Left colon (tissue), 2 donors: ENCODE measurements at regions not wholly inside any gene's neighbourhood (a gene's known extent, or its start where the extent isn't known, plus 50 kb on each side); places are given as distances from the start of the nearest gene placed in this dataset.
A peak's percentile ranks its signal among the peaks of the same experiment; 100 is the strongest.

Experiments used
- ATAC-seq: fragments of 200-7000 bp; cut with Tn5 transposase; one replicate; pipeline ENCODE4 v1.9.1; 2020; ENCODE audit warnings: mild to moderate bottlenecking, moderate library complexity
- DNase-seq, 2 donors: peaks; one replicate each; pipeline ENCODE4 v3.0.0-alpha.2; 2020
- intact Hi-C, 2 donors: fragments of 100-400 bp; cut with DNase I in 1 of 2; cut with micrococcal nuclease in 1 of 2; formaldehyde crosslinking; loops; one replicate each; pipeline versions ENCODE4 v1.11.2 to v1.14.0; 2022; cut with DNase I, micrococcal nuclease
- donor health status: DM: no; HTN: no; CAD: no.
- donor health status: DM: yes; HTN: yes; CAD: no.

DNA sequence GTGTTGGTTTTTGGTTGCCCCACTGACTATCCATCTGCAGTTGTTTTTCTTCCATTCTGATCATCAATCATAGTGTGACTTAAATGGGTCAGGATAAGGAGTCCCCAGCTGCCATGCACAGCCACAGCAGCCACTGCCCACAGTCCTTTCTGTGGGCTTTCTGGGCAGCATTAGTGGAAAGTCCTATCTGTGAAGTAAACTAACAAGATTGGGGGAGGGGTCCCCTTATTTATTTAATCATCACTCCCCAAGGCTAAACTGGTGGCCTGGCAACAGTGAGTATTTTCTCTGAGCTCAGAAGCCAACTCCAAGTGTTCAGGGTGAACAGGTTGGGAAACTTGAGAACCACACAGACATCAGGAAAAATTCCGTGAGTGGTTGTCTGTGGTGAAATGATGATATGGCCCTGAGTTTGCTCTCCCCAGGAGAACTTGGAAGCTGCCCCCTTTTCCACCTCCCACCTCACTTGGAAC lies 145.0 kb downstream of the CCDC34 start:
- ATAC-seq: no peak

GRCh38 chr11:27217496-27217895 lies 145.5 kb downstream of the CCDC34 start:
- intact Hi-C loops: no loop called here

More for the DNA sequence above, 145.0 kb downstream of the CCDC34 start:
- intact Hi-C loops: no loop called here
- DNase-seq: no peak

DNA sequence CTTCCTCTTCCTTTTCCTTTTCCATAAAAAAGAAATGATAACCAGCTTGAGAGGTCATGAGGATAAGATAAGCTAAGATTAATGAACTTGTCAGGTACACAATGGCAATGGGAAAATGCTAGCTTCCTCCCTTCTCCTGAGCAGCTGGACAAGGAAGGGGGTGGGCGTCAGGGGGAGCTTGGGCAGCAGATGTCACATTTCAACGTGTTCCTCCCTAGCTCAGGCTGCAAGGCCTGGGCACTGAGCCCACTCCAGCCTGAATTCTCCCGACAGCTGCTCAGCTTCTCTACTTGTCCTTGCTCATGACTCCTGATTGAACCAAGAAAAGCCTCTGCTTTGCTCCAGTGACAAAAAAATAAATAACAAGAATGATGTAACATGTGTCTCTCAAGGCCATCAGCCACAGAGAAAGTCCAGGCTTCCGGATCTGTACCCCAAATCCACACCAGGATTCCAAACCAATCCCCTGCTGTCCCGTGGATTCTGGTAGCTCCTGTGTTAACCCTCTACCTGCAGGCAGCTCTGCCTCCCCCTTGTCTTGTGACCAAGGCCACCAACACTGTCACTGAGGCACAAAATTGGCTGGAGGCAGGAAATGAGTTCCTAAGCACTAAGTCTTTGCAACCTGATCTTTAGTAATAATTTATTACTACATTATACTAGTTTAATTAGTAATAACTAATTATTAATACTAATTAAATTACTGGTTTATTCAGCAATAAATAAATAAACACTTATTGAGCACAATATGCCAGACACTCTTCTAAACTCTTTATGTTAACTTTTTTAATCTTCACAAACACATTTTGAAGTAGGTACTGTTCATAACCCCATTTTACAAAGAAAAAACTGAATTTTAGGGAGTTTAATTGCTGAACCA lies 146.5 kb downstream of the CCDC34 start:
- DNase-seq (peak in 1 of 2 donors; percentile 28), ATAC-seq (peak; percentile 16)
- intact Hi-C loops: no loop called here

More at GRCh38 chr11:27217496-27217895, 145.5 kb downstream of the CCDC34 start:
- no peak for DNase-seq
- no peak for ATAC-seq

DNA sequence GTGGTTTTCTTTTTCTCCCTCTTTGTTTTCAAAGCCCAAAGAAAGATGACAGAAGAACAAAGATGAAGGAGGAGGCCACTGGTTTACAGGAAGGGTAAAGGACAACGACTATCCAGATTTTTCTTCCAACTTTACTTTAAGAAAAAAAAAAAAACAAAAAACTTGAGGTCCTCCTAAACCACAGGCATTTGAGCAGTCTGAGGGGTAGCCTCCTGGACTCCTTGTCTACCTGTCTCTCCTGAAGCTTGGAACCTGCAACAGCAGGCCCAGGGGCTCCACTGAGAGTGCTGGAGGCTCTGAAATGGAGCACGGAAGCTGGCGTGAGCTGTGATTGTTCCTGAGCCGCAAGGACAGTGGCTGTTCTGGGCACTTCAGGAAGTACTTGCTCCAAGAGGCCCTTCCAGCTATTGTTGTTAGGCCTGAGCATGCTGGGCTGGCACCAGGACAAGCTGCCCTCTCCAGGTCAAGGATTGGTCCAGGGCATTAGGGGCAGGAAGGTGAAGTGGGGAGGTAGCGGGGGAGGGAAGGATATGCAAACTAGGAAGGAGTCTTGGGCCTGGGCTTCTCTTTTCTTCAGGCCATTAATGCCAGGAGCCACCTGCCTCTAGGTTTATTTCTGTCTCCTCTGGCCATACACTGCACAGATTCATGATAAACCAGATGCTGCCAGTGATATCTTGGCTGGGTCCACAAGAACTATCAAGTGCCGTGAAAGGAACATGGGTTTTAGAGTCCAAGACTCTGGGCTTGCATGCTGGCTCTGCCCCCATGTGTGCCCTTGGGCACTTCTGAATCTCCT lies 147.3 kb downstream of the CCDC34 start:
- DNase-seq (no peak), ATAC-seq (peak; percentile 20)

GRCh38 chr11:27214713-27215112 lies 148.3 kb downstream of the CCDC34 start:
- intact Hi-C loops: no loop called here
- DNase-seq: no peak
- ATAC-seq: no peak

More for the DNA sequence above, 147.3 kb downstream of the CCDC34 start:
- intact Hi-C loops: no loop called here

DNA sequence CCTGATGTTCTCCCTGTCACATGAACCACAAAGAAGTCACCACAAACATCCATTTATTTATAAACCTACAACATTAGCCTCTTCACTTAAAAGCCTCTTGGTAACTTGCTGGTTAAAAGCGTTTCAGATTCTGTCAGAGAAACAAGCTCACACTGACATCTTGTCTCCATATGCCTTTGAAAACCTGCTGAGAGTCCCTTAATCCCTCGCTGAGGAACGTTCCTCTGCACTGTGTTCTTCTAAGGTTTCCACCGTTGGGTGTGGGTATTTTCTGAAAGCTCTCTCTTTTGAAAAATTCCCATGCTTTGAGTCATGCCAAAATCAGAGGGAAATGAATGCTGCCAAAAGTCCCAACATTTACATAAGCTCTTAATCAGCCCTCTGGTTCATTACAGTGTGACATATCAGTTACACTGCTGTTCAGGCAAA lies 149.8 kb downstream of the CCDC34 start:
- DNase-seq: no peak
- intact Hi-C loops: no loop called here
- ATAC-seq: no peak

GRCh38 chr11:27212248-27212780 lies 150.7 kb downstream of the CCDC34 start:
- ATAC-seq: no peak
- intact Hi-C loops: no loop called here
- DNase-seq: no peak

DNA sequence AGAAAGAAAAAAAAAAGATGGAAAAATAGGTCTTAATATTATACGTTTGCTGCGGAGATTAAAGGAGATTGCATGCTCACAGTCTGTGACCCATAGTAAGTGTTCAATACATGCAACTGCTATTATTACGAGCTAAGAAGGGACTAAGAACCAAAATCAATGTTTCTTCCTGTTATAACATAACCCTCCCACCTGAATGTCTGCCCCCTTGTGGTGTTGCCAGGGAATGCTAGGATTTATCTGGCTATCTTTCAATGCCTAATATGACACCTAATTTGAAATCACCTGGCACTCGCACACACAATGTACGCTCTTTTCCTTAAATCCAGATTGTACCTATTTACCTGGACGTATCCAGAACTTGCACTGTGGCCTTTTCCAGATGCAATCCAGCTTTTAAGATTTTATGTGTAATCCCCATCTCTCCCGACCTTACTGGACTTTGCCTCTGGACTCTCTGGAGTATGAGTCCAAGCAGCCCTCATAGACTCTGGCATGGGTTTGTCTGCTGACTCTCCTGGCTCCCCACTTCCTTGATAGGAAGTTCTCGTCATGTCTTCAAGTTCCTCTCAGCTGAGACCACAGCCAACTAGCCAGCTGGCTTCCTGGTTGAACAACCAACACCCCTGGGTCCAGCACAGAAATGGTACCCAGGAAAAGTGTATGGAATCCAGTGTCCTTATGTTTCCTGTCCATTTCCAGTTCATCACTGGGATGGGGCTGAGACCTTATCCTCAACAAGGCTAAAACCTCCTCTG lies 151.5 kb downstream of the CCDC34 start:
- DNase-seq (no peak), ATAC-seq (no peak)
- intact Hi-C loops: no loop called here

- no peak for DNase-seq
- ATAC-seq: peak; percentile 87
- intact Hi-C loops: no loop called here
These were observed 152.5 kb downstream of the CCDC34 start for GRCh38 chr11:27210531-27210930.

DNA sequence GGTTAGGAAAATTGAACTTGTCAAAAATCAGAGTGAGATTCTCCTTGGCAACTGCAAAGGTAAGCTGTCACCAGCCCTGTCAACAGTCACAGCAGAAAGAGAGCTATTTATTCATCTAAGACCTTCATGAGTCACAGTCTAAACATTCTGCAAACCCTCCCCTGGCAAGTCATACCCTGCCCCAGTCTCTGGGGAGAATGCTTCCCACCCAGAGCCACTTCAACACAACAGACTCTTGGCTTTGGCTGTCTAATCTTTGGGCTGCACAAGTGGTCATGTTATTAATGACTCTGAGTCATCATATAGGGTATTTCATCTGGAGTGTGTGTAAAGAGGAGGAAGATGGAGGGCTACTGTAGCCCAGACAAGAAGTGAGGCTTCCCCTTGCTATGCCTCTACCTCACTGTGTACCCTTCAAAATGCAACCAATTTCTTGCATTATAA lies 153.4 kb downstream of the CCDC34 start:
- intact Hi-C loops: no loop called here

GRCh38 chr11:27208846-27209245 lies 154.2 kb downstream of the CCDC34 start:
- ATAC-seq (no peak), DNase-seq (no peak)
- intact Hi-C loops: no loop called here

More for the DNA sequence above, 153.4 kb downstream of the CCDC34 start:
- peak; percentile 38 for ATAC-seq
- no peak for DNase-seq

GRCh38 chr11:27207025-27207650 lies 155.9 kb downstream of the CCDC34 start:
- intact Hi-C loops: no loop called here
- ATAC-seq: no peak
- DNase-seq: no peak

- ATAC-seq (no peak), DNase-seq (no peak)
- intact Hi-C loops: no loop called here
These were observed 157.0 kb downstream of the CCDC34 start for GRCh38 chr11:27205779-27206570.

- DNase-seq (no peak), ATAC-seq (no peak)
- intact Hi-C loops: no loop called here
These were observed 157.8 kb downstream of the CCDC34 start for GRCh38 chr11:27205250-27205649.

- intact Hi-C loops: no loop called here
- DNase-seq: peak; percentile 66 to 68
- ATAC-seq: no peak
These were observed 158.5 kb downstream of the CCDC34 start for GRCh38 chr11:27204529-27204928.

DNA sequence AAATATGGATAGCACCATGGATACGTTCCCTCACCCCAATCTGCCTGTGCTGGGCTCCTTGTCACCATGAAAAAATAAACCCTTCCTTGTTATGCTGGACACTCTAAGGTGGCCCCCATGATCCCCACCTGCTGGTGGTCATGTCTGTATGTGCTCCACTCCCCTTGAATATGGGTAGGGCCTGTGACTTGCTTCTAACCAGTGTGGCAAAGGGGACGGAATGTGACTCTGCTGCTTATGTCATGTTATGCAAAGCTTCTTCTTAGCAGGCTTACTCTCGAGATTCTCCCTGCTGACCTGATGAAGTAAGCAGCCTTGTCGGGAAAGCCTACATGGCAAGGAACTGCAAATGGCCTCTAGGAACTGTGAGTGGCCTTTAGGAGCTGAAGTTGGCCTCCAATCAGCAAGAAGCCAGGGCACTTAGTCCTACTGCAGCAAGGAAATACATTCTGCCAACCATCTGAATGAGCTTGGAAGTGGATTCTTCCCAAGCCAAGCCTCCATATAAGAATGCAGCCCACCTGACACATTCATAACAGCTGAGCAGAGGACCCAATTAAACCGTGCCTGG lies 159.9 kb downstream of the CCDC34 start:
- intact Hi-C loops: no loop called here
- no peak for ATAC-seq
- DNase-seq: no peak
